HCT116 (cell line): ENCODE measurements at regions not wholly inside any gene's neighbourhood (a gene's known extent, or its start where the extent isn't known, plus 50 kb on each side); places are given as distances from the start of the nearest gene placed in this dataset.

Experiments
- ATAC-seq: fragments of 200-7000 bp; cut with Tn5 transposase; 2 replicates; pipeline ENCODE4 v1.9.1; 2020; ENCODE audit warnings: mild to moderate bottlenecking, moderate library complexity
- BruUV-seq: library from RNA; stranded (reverse); fragments of 400-500 nt; replicated peaks from 2 replicates; lab custom pipeline; 2021; lab: Mats Ljungman, UMichigan
- CTCF ChIA-PET: fragments of 300-600 bp; sonication (Branson Sonifier 250); formaldehyde crosslinking; loops from one replicate; lab custom pipeline; 2021; ENCODE audit warnings: antibody characterized with exemption; lab: Charles Lee
- POLR2A ChIA-PET: fragments of 300-600, 350-600 bp; sonication (Branson Sonifier 250); formaldehyde crosslinking; loops from one replicate; lab custom pipeline; 2021; ENCODE audit warnings: antibody characterized with exemption; lab: Charles Lee
- RAD21 ChIA-PET, 2 experiments: fragments of 300-600 bp; sonication (Branson Sonifier 250); formaldehyde crosslinking; loops; one replicate each; lab custom pipeline; 2023; ENCODE audit warnings: low total read pairs in 2 of 2; ENCODE audit not compliant: uncharacterized antibody in 2 of 2, unreplicated experiment in 2 of 2, low non-redundant PET in 1 of 2; lab: Charles Lee
- DNase-seq: peaks from one replicate; pipeline ENCODE4 v3.0.0-alpha.2; 2010; ENCODE audit warnings: low read depth, low spot score
- H2AFZ ChIP-seq: fragments of 200-600 bp; shearing (Covaris generic), sonication (generic); 2 replicates; pipeline ENCODE4 v1.6.1; 2017; ENCODE audit warnings: low read depth, mixed run types, mixed read lengths, antibody characterized with exemption, low read length; ENCODE audit not compliant: poor library complexity, severe bottlenecking
- H3K27ac ChIP-seq: 2 replicates; pipeline ENCODE4 v1.5.1; 2012; ENCODE audit warnings: low read depth, low read length
- H3K27me3 ChIP-seq: fragments of 200-600 bp; sonication (generic); 2 replicates; pipeline ENCODE4 v1.6.1; 2016; ENCODE audit warnings: mixed run types, low read length, mixed read lengths; ENCODE audit not compliant: insufficient read depth
- H3K36me3 ChIP-seq, 2 experiments: fragments of 200-500 bp in 1 of 2; fragments of 200-600 bp in 1 of 2; sonication (Bioruptor generic) in 1 of 2; sonication (generic) in 1 of 2; 2 replicates each; pipeline versions ENCODE4 v1.5.1 to v1.6.1; 2014 to 2016; ENCODE audit warnings: low read length in 2 of 2, inconsistent platforms in 1 of 2, mixed read lengths in 1 of 2, mixed run types in 1 of 2; ENCODE audit not compliant: insufficient read depth in 2 of 2, control insufficient read depth in 1 of 2
- H3K4me1 ChIP-seq, 2 experiments: fragments of 200-600 bp in 1 of 2; sonication (generic) in 1 of 2; 2 replicates each; pipeline versions ENCODE4 v1.5.1 to v1.6.1; 2012 to 2017; ENCODE audit warnings: low read length in 2 of 2, inconsistent platforms in 1 of 2, mild to moderate bottlenecking in 1 of 2, mixed read lengths in 1 of 2, mixed run types in 1 of 2, moderate library complexity in 1 of 2; ENCODE audit not compliant: insufficient read depth in 2 of 2, control insufficient read depth in 1 of 2
- H3K4me2 ChIP-seq: fragments of 200-600 bp; sonication (generic); 2 replicates; pipeline ENCODE4 v1.6.1; 2017; ENCODE audit warnings: mixed run types, low read length, mixed read lengths
- H3K4me3 ChIP-seq, 2 experiments: fragments of 200-600 bp in 1 of 2; sonication (generic) in 1 of 2; replicated peaks in 1 of 2; 2 replicates each; pipeline ENCODE4 v1.5.1; 2011 to 2016; ENCODE audit warnings: low read length in 2 of 2, control low read depth in 1 of 2, low read depth in 1 of 2, mild to moderate bottlenecking in 1 of 2, mixed read lengths in 1 of 2, mixed run types in 1 of 2
- H3K79me2 ChIP-seq: fragments of 200-600 bp; sonication (generic); 2 replicates; pipeline ENCODE4 v1.6.1; 2017; ENCODE audit warnings: mild to moderate bottlenecking, mixed run types, low read length, moderate library complexity, mixed read lengths; ENCODE audit not compliant: insufficient read depth
- H3K9ac ChIP-seq: fragments of 200-600 bp; sonication (generic); 2 replicates; pipeline ENCODE4 v1.6.1; 2016; ENCODE audit warnings: low read length, mixed read lengths
- H3K9me2 ChIP-seq: fragments of 200-600 bp; sonication (generic), shearing (Covaris generic); 2 replicates; pipeline ENCODE4 v1.6.1; 2017; ENCODE audit warnings: mixed run types, mild to moderate bottlenecking, moderate library complexity; ENCODE audit not compliant: insufficient read depth
- H3K9me3 ChIP-seq, 2 experiments: fragments of 200-500 bp in 1 of 2; fragments of 200-600 bp in 1 of 2; sonication (Bioruptor generic) in 1 of 2; sonication (generic) in 1 of 2; 2 replicates each; pipeline ENCODE4 v1.6.1; 2014 to 2017; ENCODE audit warnings: low read length in 2 of 2, mixed read lengths in 2 of 2, inconsistent platforms in 1 of 2, low read depth in 1 of 2, mild to moderate bottlenecking in 1 of 2, mixed run types in 1 of 2, moderate library complexity in 1 of 2; ENCODE audit not compliant: control insufficient read depth in 1 of 2, insufficient read depth in 1 of 2
- H4K20me1 ChIP-seq: fragments of 200-600 bp; sonication (generic), shearing (Covaris generic); 2 replicates; pipeline ENCODE4 v1.6.1; 2017; ENCODE audit warnings: mixed run types, mild to moderate bottlenecking, moderate library complexity; ENCODE audit not compliant: insufficient read depth
- ATF3 ChIP-seq: IDR thresholded peaks from 2 replicates; pipeline ENCODE4 v1.6.1; 2012
- CBX3 ChIP-seq: IDR thresholded peaks from 2 replicates; pipeline ENCODE4 v1.6.1; 2012; ENCODE audit warnings: low read depth
- CEBPB ChIP-seq: IDR thresholded peaks from 2 replicates; pipeline ENCODE4 v1.6.1; 2012; ENCODE audit warnings: low read depth
- CTCF ChIP-seq, 3 experiments: fragments of 200-600 bp in 1 of 3; sonication (generic) in 1 of 3; IDR thresholded peaks in 2 of 3; conservative IDR thresholded peaks in 1 of 3; 2 replicates each; pipeline ENCODE4 v1.5.1; 2012 to 2017; ENCODE audit warnings: low read depth in 2 of 3, low read length in 2 of 3, antibody characterized with exemption in 1 of 3, borderline replicate concordance in 1 of 3, control low read depth in 1 of 3, mild to moderate bottlenecking in 1 of 3, mixed read lengths in 1 of 3, mixed run types in 1 of 3, moderate library complexity in 1 of 3; ENCODE audit not compliant: insufficient read depth in 1 of 3
- EGR1 ChIP-seq: IDR thresholded peaks from 2 replicates; pipeline ENCODE4 v1.6.1; 2012; ENCODE audit warnings: low read depth
- ELF1 ChIP-seq: IDR thresholded peaks from 2 replicates; pipeline ENCODE4 v1.6.1; 2012; ENCODE audit warnings: low read depth, borderline replicate concordance
- EZH2 ChIP-seq: fragments of 200-600 bp; sonication (generic); IDR thresholded peaks from 2 replicates; pipeline ENCODE4 v1.6.1; 2017; ENCODE audit warnings: antibody characterized with exemption, mixed run types
- EZH2phosphoT487 ChIP-seq: fragments of 200-600 bp; IDR thresholded peaks from 2 replicates; pipeline ENCODE4 v1.6.1; 2018; ENCODE audit warnings: antibody characterized with exemption, borderline replicate concordance
- MAX ChIP-seq: IDR thresholded peaks from 2 replicates; pipeline ENCODE4 v1.6.1; 2012
- POLR2A ChIP-seq: IDR thresholded peaks from 2 replicates; pipeline ENCODE4 v1.7.0; 2011; ENCODE audit warnings: borderline replicate concordance; ENCODE audit not compliant: insufficient read depth, insufficient read length; ENCODE audit errors: extremely low read depth
- POLR2AphosphoS5 ChIP-seq: IDR thresholded peaks from 2 replicates; pipeline ENCODE4 v1.6.1; 2011; ENCODE audit warnings: mild to moderate bottlenecking, low read depth, low read length, moderate library complexity
- SIN3A ChIP-seq: IDR thresholded peaks from 2 replicates; pipeline ENCODE4 v1.6.1; 2012; ENCODE audit warnings: low read depth
- SP1 ChIP-seq: IDR thresholded peaks from 2 replicates; pipeline ENCODE4 v1.6.1; 2012; ENCODE audit warnings: low read depth
- YY1 ChIP-seq: IDR thresholded peaks from 2 replicates; pipeline ENCODE4 v1.6.1; 2011; ENCODE audit warnings: low read length, low read depth, moderate library complexity, mild to moderate bottlenecking; ENCODE audit not compliant: insufficient replicate concordance; ENCODE audit errors: extremely low read depth
- ZBTB33 ChIP-seq: IDR thresholded peaks from 2 replicates; pipeline ENCODE4 v1.6.1; 2011; ENCODE audit warnings: mild to moderate bottlenecking, low read length, moderate library complexity; ENCODE audit not compliant: insufficient replicate concordance; ENCODE audit errors: extremely low read depth
- ZFX ChIP-seq: fragments of 450-650 bp; IDR thresholded peaks from 2 replicates; pipeline ENCODE4 v1.6.1; 2017
- ZNF274 ChIP-seq: fragments of 200-500 bp; sonication (Bioruptor generic); IDR thresholded peaks from 2 replicates; pipeline ENCODE4 v1.6.1; 2014; ENCODE audit warnings: mild to moderate bottlenecking, low read depth, low read length, inconsistent platforms
- intact Hi-C: fragments of 100-400 bp; cut with micrococcal nuclease; formaldehyde crosslinking; loops from 2 replicates; pipeline ENCODE4 v1.10.0; 2022

GRCh38 chr1:106637566-106637965 is 418.9 kb upstream of the PRMT6 start:
- ChIA-PET RAD21 (no interaction called here), POLR2A (no interaction called here), CTCF (no interaction called here)
- H3K4me3 ChIP-seq: no peak overlapping the region
- peaks cover 10 to 30% of the 10 kb centered on the region in 2 experiments; a peak in 2 of 4 replicates for H3K9me3 ChIP-seq
- no TSS peak for BruUV-seq
- H3K79me2 ChIP-seq: no peaks in the 10 kb centered on the region
- intact Hi-C loops: no loop called here
- H3K4me2 ChIP-seq: no peak overlapping the region
- TF ChIP-seq EZH2phosphoT487: no peak
- TF ChIP-seq CBX3: no peak
- TF ChIP-seq CTCF (IDR thresholded peaks at IDR 0.05 in 2 of 3, conservative IDR thresholded peaks at IDR 0.05 in 1 of 3; ENCODE audit: borderline replicate concordance in 1 of 3, insufficient read depth in 1 of 3, low read depth in 2 of 3, low read length in 2 of 3): no peak
- no peak for TF ChIP-seq EGR1
- TF ChIP-seq YY1: no peak
- TF ChIP-seq CEBPB: no peak
- no peak for TF ChIP-seq ELF1
- no peak for TF ChIP-seq POLR2A
- no peak overlapping the region for H2AFZ ChIP-seq
- ATAC-seq: no peak
- no peaks in the 10 kb centered on the region for H4K20me1 ChIP-seq
- no peak overlapping the region for H3K9ac ChIP-seq
- no peaks in the 10 kb centered on the region for H3K9me2 ChIP-seq
- no peak for DNase-seq
- no peaks in the 10 kb centered on the region for H3K27me3 ChIP-seq
- no peak overlapping the region for H3K27ac ChIP-seq
- no peaks in the 10 kb centered on the region for H3K4me1 ChIP-seq
- H3K36me3 ChIP-seq: no peaks in the 10 kb centered on the region

GRCh38 chr1:106646261-106646784 is 410.2 kb upstream of the PRMT6 start:
- no peaks in the 10 kb centered on the region for H3K9me2 ChIP-seq
- H2AFZ ChIP-seq: no peak overlapping the region
- DNase-seq (no peak), ATAC-seq (no peak)
- H3K4me3 ChIP-seq: no peak overlapping the region
- H3K9me3 ChIP-seq: peaks cover 14 to 16% of the 10 kb centered on the region in 2 experiments; a peak in 2 of 4 replicates
- no TSS peak for BruUV-seq
- no peaks in the 10 kb centered on the region for H3K79me2 ChIP-seq
- ChIA-PET CTCF (no interaction called here), RAD21 (no interaction called here), POLR2A (no interaction called here)
- H3K36me3 ChIP-seq: no peaks in the 10 kb centered on the region
- H4K20me1 ChIP-seq: no peaks in the 10 kb centered on the region
- intact Hi-C loops: no loop called here
- no peak overlapping the region for H3K27ac ChIP-seq
- no peak overlapping the region for H3K9ac ChIP-seq
- no peaks in the 10 kb centered on the region for H3K27me3 ChIP-seq
- H3K4me2 ChIP-seq: no peak overlapping the region
- no peaks in the 10 kb centered on the region for H3K4me1 ChIP-seq
- TF ChIP-seq EZH2 (no peak), POLR2AphosphoS5 (no peak), ELF1 (no peak), ZFX (no peak), ZBTB33 (no peak), CEBPB (no peak), ZNF274 (no peak), YY1 (no peak), ATF3 (no peak), SIN3A (no peak), MAX (no peak), SP1 (no peak)
